K562 (cell line): ENCODE measurements at regions not wholly inside any gene's neighbourhood (a gene's known extent, or its start where the extent isn't known, plus 50 kb on each side); places are given as distances from the start of the nearest gene placed in this dataset.

Experiments used
- BCL6 ChIP-seq: fragments of 250-450 bp; sonication (Bioruptor Pico); IDR thresholded peaks from 2 replicates; pipeline ENCODE4 v1.4.0; 2020
- NCOA6 ChIP-seq: fragments of 450-650 bp; IDR thresholded peaks from 2 replicates; pipeline ENCODE4 v1.6.1; 2017; ENCODE audit warnings: mild to moderate bottlenecking
- PCBP2 ChIP-seq: fragments of 200-400 bp; formaldehyde crosslinking; IDR thresholded peaks from 2 replicates; pipeline ENCODE4 v1.6.1; 2018; ENCODE audit warnings: low read length, low read depth, mild to moderate bottlenecking, moderate library complexity; ENCODE audit not compliant: poor library complexity, severe bottlenecking
- RFX7 ChIP-seq: fragments of 250-450 bp; sonication (Bioruptor Pico); IDR thresholded peaks from 2 replicates; pipeline ENCODE4 v1.5.1; 2021; ENCODE audit warnings: mild to moderate bottlenecking
- SP2 ChIP-seq: IDR thresholded peaks from 2 replicates; pipeline ENCODE4 v1.6.1; 2011; ENCODE audit warnings: mild to moderate bottlenecking, low read depth, low read length, moderate library complexity; ENCODE audit not compliant: poor library complexity, severe bottlenecking; ENCODE audit errors: extremely low read depth
- ZNF165 ChIP-seq: fragments of 250-450 bp; sonication (Bioruptor Pico); IDR thresholded peaks from 2 replicates; pipeline ENCODE4 v1.4.0; 2020; ENCODE audit warnings: borderline replicate concordance
- TF ChIP-seq, protein P1 (sequence below): fragments of 250-450 bp; sonication (Bioruptor Pico); IDR thresholded peaks from 2 replicates; pipeline ENCODE4 v1.5.0; 2021; ENCODE audit warnings: mild to moderate bottlenecking, borderline replicate concordance
- TF ChIP-seq, protein P2 (sequence below): fragments of 450-650 bp; IDR thresholded peaks from 2 replicates; pipeline ENCODE4 v1.6.1; 2016; ENCODE audit warnings: low read depth
- TF ChIP-seq, protein P3 (sequence below): fragments of 250-450 bp; sonication (Bioruptor Pico); IDR thresholded peaks from 2 replicates; pipeline ENCODE4 v1.8.0; 2022; ENCODE audit warnings: moderate library complexity, mild to moderate bottlenecking, inconsistent platforms

DNA sequence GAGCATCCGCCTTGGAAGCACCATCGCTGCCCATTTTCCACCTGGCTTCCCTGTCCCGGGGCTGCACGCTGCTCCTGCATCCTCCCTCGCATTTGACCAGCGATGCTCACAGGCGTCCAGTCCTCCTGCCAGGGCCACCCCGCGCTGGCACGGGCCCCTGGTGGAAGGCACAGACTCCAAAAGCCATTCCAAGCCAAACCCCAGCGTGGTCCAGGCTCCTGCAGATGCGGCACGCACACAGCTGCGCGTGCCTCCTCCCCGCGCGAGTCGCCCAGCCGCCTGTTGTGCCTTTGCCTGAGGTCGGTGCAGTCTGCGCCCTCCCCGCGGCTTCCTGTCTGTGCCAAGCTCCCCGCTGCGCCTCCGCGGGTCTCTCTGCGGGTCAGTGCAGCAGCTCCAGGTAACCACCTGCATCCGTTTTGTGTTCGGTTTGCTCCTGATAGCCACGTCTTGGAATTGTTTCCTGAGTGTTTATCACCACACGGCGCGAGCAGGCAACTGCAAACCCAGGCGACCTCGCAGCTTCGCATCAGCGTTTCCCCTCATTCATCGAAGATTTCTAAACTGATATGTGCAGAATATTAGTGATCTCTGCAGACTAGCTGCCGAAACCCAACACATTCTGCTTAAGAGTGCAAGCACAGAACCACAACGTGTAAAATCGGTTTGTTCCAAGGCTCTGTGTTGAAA lies 65.2 kb upstream of the SALL3 start (continued):
- TF ChIP-seq RFX7 (CRISPR knock-in tag) (no peak), BCL6 (CRISPR knock-in tag) (no peak), ZNF165 (no peak), SP2 (no peak), PCBP2 (no peak), NCOA6 (no peak)
- TF ChIP-seq, protein P1, sequence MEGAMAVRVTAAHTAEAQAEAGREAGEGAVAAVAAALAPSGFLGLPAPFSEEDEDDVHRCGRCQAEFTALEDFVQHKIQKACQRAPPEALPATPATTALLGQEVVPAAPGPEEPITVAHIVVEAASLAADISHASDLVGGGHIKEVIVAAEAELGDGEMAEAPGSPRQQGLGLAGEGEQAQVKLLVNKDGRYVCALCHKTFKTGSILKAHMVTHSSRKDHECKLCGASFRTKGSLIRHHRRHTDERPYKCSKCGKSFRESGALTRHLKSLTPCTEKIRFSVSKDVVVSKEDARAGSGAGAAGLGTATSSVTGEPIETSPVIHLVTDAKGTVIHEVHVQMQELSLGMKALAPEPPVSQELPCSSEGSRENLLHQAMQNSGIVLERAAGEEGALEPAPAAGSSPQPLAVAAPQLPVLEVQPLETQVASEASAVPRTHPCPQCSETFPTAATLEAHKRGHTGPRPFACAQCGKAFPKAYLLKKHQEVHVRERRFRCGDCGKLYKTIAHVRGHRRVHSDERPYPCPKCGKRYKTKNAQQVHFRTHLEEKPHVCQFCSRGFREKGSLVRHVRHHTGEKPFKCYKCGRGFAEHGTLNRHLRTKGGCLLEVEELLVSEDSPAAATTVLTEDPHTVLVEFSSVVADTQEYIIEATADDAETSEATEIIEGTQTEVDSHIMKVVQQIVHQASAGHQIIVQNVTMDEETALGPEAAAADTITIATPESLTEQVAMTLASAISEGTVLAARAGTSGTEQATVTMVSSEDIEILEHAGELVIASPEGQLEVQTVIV (CRISPR knock-in tag), result no peak
- TF ChIP-seq, protein P2, sequence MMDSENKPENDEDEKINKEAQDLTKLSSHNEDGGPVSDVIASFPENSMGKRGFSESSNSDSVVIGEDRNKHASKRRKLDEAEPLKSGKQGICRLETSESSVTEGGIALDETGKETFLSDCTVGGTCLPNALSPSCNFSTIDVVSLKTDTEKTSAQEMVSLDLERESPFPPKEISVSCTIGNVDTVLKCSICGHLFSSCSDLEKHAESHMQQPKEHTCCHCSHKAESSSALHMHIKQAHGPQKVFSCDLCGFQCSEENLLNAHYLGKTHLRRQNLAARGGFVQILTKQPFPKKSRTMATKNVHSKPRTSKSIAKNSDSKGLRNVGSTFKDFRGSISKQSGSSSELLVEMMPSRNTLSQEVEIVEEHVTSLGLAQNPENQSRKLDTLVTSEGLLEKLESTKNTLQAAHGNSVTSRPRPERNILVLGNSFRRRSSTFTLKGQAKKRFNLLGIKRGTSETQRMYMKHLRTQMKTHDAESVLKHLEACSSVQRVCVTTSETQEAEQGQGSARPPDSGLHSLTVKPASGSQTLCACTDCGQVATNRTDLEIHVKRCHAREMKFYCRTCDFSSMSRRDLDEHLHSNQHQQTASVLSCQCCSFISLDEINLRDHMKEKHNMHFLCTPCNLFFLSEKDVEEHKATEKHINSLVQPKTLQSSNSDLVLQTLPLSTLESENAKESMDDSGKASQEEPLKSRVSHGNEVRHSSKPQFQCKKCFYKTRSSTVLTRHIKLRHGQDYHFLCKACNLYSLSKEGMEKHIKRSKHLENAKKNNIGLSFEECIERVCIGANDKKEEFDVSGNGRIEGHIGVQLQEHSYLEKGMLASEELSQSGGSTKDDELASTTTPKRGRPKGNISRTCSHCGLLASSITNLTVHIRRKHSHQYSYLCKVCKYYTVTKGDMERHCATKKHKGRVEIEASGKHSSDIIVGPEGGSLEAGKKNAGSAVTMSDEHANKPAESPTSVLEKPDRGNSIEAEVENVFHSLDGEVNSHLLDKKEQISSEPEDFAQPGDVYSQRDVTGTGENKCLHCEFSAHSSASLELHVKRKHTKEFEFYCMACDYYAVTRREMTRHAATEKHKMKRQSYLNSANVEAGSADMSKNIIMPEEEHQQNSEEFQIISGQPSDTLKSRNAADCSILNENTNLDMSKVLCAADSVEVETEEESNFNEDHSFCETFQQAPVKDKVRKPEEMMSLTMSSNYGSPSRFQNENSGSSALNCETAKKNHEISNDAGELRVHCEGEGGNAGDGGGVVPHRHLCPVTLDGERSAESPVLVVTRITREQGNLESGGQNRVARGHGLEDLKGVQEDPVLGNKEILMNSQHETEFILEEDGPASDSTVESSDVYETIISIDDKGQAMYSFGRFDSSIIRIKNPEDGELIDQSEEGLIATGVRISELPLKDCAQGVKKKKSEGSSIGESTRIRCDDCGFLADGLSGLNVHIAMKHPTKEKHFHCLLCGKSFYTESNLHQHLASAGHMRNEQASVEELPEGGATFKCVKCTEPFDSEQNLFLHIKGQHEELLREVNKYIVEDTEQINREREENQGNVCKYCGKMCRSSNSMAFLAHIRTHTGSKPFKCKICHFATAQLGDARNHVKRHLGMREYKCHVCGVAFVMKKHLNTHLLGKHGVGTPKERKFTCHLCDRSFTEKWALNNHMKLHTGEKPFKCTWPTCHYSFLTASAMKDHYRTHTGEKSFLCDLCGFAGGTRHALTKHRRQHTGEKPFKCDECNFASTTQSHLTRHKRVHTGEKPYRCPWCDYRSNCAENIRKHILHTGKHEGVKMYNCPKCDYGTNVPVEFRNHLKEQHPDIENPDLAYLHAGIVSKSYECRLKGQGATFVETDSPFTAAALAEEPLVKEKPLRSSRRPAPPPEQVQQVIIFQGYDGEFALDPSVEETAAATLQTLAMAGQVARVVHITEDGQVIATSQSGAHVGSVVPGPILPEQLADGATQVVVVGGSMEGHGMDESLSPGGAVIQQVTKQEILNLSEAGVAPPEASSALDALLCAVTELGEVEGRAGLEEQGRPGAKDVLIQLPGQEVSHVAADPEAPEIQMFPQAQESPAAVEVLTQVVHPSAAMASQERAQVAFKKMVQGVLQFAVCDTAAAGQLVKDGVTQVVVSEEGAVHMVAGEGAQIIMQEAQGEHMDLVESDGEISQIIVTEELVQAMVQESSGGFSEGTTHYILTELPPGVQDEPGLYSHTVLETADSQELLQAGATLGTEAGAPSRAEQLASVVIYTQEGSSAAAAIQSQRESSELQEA, result no peak
- TF ChIP-seq, protein P3, sequence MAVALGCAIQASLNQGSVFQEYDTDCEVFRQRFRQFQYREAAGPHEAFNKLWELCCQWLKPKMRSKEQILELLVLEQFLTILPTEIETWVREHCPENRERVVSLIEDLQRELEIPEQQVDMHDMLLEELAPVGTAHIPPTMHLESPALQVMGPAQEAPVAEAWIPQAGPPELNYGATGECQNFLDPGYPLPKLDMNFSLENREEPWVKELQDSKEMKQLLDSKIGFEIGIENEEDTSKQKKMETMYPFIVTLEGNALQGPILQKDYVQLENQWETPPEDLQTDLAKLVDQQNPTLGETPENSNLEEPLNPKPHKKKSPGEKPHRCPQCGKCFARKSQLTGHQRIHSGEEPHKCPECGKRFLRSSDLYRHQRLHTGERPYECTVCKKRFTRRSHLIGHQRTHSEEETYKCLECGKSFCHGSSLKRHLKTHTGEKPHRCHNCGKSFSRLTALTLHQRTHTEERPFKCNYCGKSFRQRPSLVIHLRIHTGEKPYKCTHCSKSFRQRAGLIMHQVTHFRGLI (CRISPR knock-in tag), result no peak
- TF ChIP-seq, all 486 proteins: peak for 0
